GM19455 (cell line): ENCODE measurements at regions not wholly inside any gene's neighbourhood (a gene's known extent, or its start where the extent isn't known, plus 50 kb on each side); places are given as distances from the start of the nearest gene placed in this dataset.

Experiments used
- ATAC-seq: cut with Tn5 transposase; IDR thresholded peaks from one replicate; pipeline ENCODE4 v1.9.1; 2021; ENCODE audit not compliant: unreplicated experiment

- ATAC-seq, result no peak
These were observed 224.4 kb upstream of the POU3F1 start for GRCh38 chr1:38270849-38271633.

GRCh38 chr1:38269923-38270848 lies 223.6 kb upstream of the POU3F1 start:
- ATAC-seq, result no peak

GRCh38 chr1:38268226-38268625 lies 221.6 kb upstream of the POU3F1 start:
- no peak for ATAC-seq

GRCh38 chr1:38267037-38268036 lies 220.7 kb upstream of the POU3F1 start:
- ATAC-seq, result no peak

GRCh38 chr1:38266197-38266520 lies 219.6 kb upstream of the POU3F1 start:
- ATAC-seq, result no peak

GRCh38 chr1:38265293-38266196 lies 219.0 kb upstream of the POU3F1 start:
- no peak for ATAC-seq

GRCh38 chr1:38263438-38263837 lies 216.8 kb upstream of the POU3F1 start:
- no peak for ATAC-seq

GRCh38 chr1:38261574-38261973 lies 215.0 kb upstream of the POU3F1 start:
- no peak for ATAC-seq

- ATAC-seq, result no peak
These were observed 211.6 kb upstream of the POU3F1 start for GRCh38 chr1:38258085-38258627.

GRCh38 chr1:38257374-38257773 lies 210.8 kb upstream of the POU3F1 start:
- ATAC-seq, result no peak

GRCh38 chr1:38256072-38256471 lies 209.5 kb upstream of the POU3F1 start:
- no peak for ATAC-seq

- ATAC-seq, result no peak
These were observed 206.7 kb upstream of the POU3F1 start for GRCh38 chr1:38253314-38253713.

- ATAC-seq, result no peak
These were observed 203.8 kb upstream of the POU3F1 start for GRCh38 chr1:38250356-38250755.

- ATAC-seq, result no peak
These were observed 202.4 kb upstream of the POU3F1 start for GRCh38 chr1:38249001-38249400.

GRCh38 chr1:38246955-38247952 lies 200.7 kb upstream of the POU3F1 start:
- ATAC-seq, result no peak

- ATAC-seq, result no peak
These were observed 197.7 kb upstream of the POU3F1 start for GRCh38 chr1:38244218-38244845.

- ATAC-seq, result no peak
These were observed 196.5 kb upstream of the POU3F1 start for GRCh38 chr1:38243106-38243505.

- ATAC-seq, result no peak
These were observed 195.9 kb upstream of the POU3F1 start for GRCh38 chr1:38242506-38242905.
